CD8-positive, alpha-beta memory T cell (primary cell): ENCODE measurements at regions not wholly inside any gene's neighbourhood (a gene's known extent, or its start where the extent isn't known, plus 50 kb on each side); places are given as distances from the start of the nearest gene placed in this dataset.

Experiments used
- CTCF ChIA-PET: fragments of 350-600 bp; sonication (Branson Sonifier 250); formaldehyde crosslinking; loops from one replicate; lab custom pipeline; 2021; ENCODE audit warnings: antibody characterized with exemption; lab: Charles Lee
- POLR2A ChIA-PET: fragments of 350-600 bp; sonication (Branson Sonifier 250); formaldehyde crosslinking; loops from one replicate; lab custom pipeline; 2021; ENCODE audit warnings: antibody characterized with exemption; lab: Charles Lee
- DNase-seq, 5 donors: peaks; one replicate each; pipeline versions ENCODE4 v3.0.0 to v3.0.0-alpha.2; 2020 to 2022; ENCODE audit warnings: mixed read lengths in 1 of 5
- H3K27ac ChIP-seq: one replicate; pipeline ENCODE4 v1.7.0; 2013; ENCODE audit warnings: low read depth, mild to moderate bottlenecking, low read length, moderate library complexity
- H3K27me3 ChIP-seq: 2 replicates; pipeline ENCODE4 v1.7.0; 2013; ENCODE audit warnings: low read length, mild to moderate bottlenecking; ENCODE audit not compliant: insufficient read depth, poor library complexity, severe bottlenecking
- H3K36me3 ChIP-seq: 2 replicates; pipeline ENCODE4 v1.7.0; 2013; ENCODE audit warnings: mild to moderate bottlenecking, low read length, moderate library complexity; ENCODE audit not compliant: insufficient read depth
- H3K4me1 ChIP-seq: 2 replicates; pipeline ENCODE4 v1.7.0; 2013; ENCODE audit warnings: mild to moderate bottlenecking, low read length, moderate library complexity; ENCODE audit not compliant: insufficient read depth
- H3K4me3 ChIP-seq: 2 replicates; pipeline ENCODE4 v1.7.0; 2013; ENCODE audit warnings: mild to moderate bottlenecking, low read length
- H3K9me3 ChIP-seq: 2 replicates; pipeline ENCODE4 v1.7.0; 2013; ENCODE audit warnings: mild to moderate bottlenecking, low read length
- H3K27ac Mint-ChIP-seq, 8 donors: one replicate each; pipeline ENCODE4 v1.8.0; 2020 to 2021; ENCODE audit warnings: mixed read lengths in 8 of 8, mild to moderate bottlenecking in 6 of 8, inconsistent platforms in 3 of 8, moderate library complexity in 3 of 8
- H3K27me3 Mint-ChIP-seq, 2 donors: one replicate each; pipeline ENCODE4 v1.8.0; 2020 to 2021; ENCODE audit warnings: mixed read lengths in 2 of 2, mild to moderate bottlenecking in 1 of 2, moderate library complexity in 1 of 2
- H3K36me3 Mint-ChIP-seq, 3 donors: one replicate each; pipeline ENCODE4 v1.8.0; 2020 to 2021; ENCODE audit warnings: mixed read lengths in 3 of 3, inconsistent platforms in 1 of 3, mild to moderate bottlenecking in 1 of 3
- H3K4me1 Mint-ChIP-seq, 3 donors: one replicate each; pipeline ENCODE4 v1.8.0; 2020 to 2021; ENCODE audit warnings: mixed read lengths in 3 of 3, inconsistent platforms in 1 of 3, mild to moderate bottlenecking in 1 of 3
- H3K4me3 Mint-ChIP-seq, 7 donors: one replicate each; pipeline ENCODE4 v1.8.0; 2020 to 2021; ENCODE audit warnings: mixed read lengths in 7 of 7, mild to moderate bottlenecking in 6 of 7, moderate library complexity in 4 of 7, inconsistent platforms in 2 of 7
- H3K9me3 Mint-ChIP-seq, 5 donors: one replicate each; pipeline ENCODE4 v1.8.0; 2020 to 2022; ENCODE audit warnings: mixed read lengths in 5 of 5, mild to moderate bottlenecking in 3 of 5, moderate library complexity in 2 of 5, inconsistent platforms in 1 of 5

GRCh38 chr13:97648171-97648880 lies 214.4 kb downstream of the RAP2A start:
- no peaks in the 10 kb centered on the region for H3K27me3 ChIP-seq
- peaks cover 0 to 5% of the 10 kb centered on the region in 2 donors for H3K27me3 Mint-ChIP-seq
- no peaks in the 10 kb centered on the region for H3K36me3 Mint-ChIP-seq
- CTCF ChIA-PET = no interaction called here
- H3K4me3 ChIP-seq = no peak overlapping the region
- H3K4me1 ChIP-seq = no peaks in the 10 kb centered on the region
- H3K4me3 Mint-ChIP-seq = no peak overlapping the region
- POLR2A ChIA-PET = no interaction called here
- no peaks in the 10 kb centered on the region for H3K9me3 Mint-ChIP-seq
- H3K4me1 Mint-ChIP-seq = no peaks in the 10 kb centered on the region
- no peak for DNase-seq
- no peak overlapping the region for H3K27ac ChIP-seq
- no peaks in the 10 kb centered on the region for H3K36me3 ChIP-seq
- H3K9me3 ChIP-seq = no peaks in the 10 kb centered on the region
- no peak overlapping the region for H3K27ac Mint-ChIP-seq

GRCh38 chr13:97648881-97649224 lies 214.9 kb downstream of the RAP2A start:
- no peak for DNase-seq
- no peaks in the 10 kb centered on the region for H3K4me1 ChIP-seq
- H3K4me3 ChIP-seq = no peak overlapping the region
- Mint-ChIP-seq H3K27me3 (peaks cover 0 to 6% of the 10 kb centered on the region in 2 donors), H3K36me3 (no peaks in the 10 kb centered on the region), H3K4me1 (no peaks in the 10 kb centered on the region), H3K4me3 (no peak overlapping the region), H3K9me3 (no peaks in the 10 kb centered on the region), H3K27ac (no peak overlapping the region)
- no peaks in the 10 kb centered on the region for H3K36me3 ChIP-seq
- no peaks in the 10 kb centered on the region for H3K9me3 ChIP-seq
- H3K27ac ChIP-seq = no peak overlapping the region
- no peaks in the 10 kb centered on the region for H3K27me3 ChIP-seq
- ChIA-PET POLR2A (no interaction called here), CTCF (no interaction called here)

DNA sequence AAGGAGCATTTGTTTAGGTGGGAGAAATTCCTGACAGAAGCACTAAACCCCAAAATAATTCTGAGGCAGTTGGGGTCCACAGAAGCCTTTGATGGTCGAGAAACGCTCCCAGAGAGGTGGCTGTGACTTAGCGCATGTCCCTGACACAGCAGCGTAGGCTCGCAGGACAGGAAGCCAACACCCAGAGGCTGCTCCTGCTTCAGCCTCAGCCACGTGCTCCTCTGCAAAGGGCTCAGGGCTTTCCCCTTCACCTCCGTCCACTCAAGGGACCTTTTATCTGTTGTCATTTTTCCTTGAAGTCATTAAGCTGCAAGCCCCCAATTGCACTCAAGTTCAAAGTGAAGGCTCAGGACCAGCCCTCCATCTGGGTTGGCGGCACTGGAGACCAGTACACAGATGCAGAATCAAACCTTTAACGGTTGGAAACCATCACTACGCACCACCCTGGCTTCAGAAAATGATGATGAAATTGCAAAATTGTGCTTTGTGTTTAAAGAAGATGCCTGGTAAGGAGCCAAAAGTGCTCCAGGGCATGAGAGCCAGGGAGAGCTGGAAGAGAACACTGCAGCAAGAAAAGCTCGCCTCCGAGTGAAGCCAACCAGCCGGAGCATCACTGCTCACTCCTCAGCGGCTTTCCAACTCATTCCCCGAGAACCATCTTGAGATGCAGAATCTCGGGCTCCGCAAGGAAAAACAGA lies 219.6 kb downstream of the RAP2A start:
- H3K27me3 ChIP-seq = no peaks in the 10 kb centered on the region
- no peak overlapping the region for H3K27ac ChIP-seq
- H3K36me3 Mint-ChIP-seq = no peaks in the 10 kb centered on the region
- DNase-seq = no peak
- peaks cover 7 to 16% of the 10 kb centered on the region in 2 donors for H3K27me3 Mint-ChIP-seq
- H3K9me3 Mint-ChIP-seq = no peaks in the 10 kb centered on the region
- H3K4me1 ChIP-seq = no peaks in the 10 kb centered on the region
- H3K4me3 Mint-ChIP-seq = no peak overlapping the region
- POLR2A ChIA-PET = no interaction called here
- no peaks in the 10 kb centered on the region for H3K9me3 ChIP-seq
- H3K27ac Mint-ChIP-seq = no peak overlapping the region
- H3K4me3 ChIP-seq = no peak overlapping the region
- H3K36me3 ChIP-seq = no peaks in the 10 kb centered on the region
- CTCF ChIA-PET = no interaction called here
- no peaks in the 10 kb centered on the region for H3K4me1 Mint-ChIP-seq

- POLR2A ChIA-PET = no interaction called here
- no peaks in the 10 kb centered on the region for H3K4me1 Mint-ChIP-seq
- no peak overlapping the region for H3K27ac ChIP-seq
These were observed 220.3 kb downstream of the RAP2A start for GRCh38 chr13:97654236-97654635.

DNA sequence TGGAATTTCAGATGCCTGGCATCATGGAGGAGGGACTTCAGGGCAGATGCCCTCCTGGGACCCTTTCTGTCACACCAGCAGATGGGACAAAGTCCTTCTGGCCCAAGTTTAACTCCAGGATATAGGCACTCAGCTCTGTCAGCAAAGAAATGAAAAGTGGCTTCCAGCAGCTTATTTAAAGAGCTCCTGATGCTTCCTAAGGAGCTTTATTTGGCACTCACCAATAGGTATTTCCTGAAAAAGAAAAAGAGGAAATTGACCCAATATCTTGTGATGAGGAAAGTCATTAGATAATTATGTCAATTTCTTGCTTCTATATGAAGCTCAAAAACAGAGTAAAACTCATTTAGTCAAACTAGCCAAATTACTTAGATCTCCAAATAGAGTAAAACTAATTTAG lies 224.6 kb downstream of the RAP2A start:
- POLR2A ChIA-PET = no interaction called here
- Mint-ChIP-seq H3K27me3 (peaks cover 8 to 37% of the 10 kb centered on the region in 2 donors), H3K4me1 (no peaks in the 10 kb centered on the region), H3K9me3 (no peaks in the 10 kb centered on the region), H3K27ac (no peak overlapping the region), H3K36me3 (no peaks in the 10 kb centered on the region), H3K4me3 (no peak overlapping the region)
- H3K27ac ChIP-seq = no peak overlapping the region
- CTCF ChIA-PET = no interaction called here
- no peaks in the 10 kb centered on the region for H3K27me3 ChIP-seq
- no peaks in the 10 kb centered on the region for H3K4me1 ChIP-seq
- no peaks in the 10 kb centered on the region for H3K36me3 ChIP-seq
- no peak for DNase-seq
- no peaks in the 10 kb centered on the region for H3K9me3 ChIP-seq
- H3K4me3 ChIP-seq = no peak overlapping the region

More at GRCh38 chr13:97654236-97654635, 220.3 kb downstream of the RAP2A start:
- Histone ChIP-seq H3K36me3 (no peaks in the 10 kb centered on the region), H3K9me3 (no peaks in the 10 kb centered on the region), H3K4me3 (no peak overlapping the region), H3K27me3 (no peaks in the 10 kb centered on the region), H3K4me1 (no peaks in the 10 kb centered on the region)
- CTCF ChIA-PET = no interaction called here
- Mint-ChIP-seq H3K9me3 (no peaks in the 10 kb centered on the region), H3K27ac (no peak overlapping the region), H3K36me3 (no peaks in the 10 kb centered on the region), H3K27me3 (peaks cover 7 to 16% of the 10 kb centered on the region in 2 donors), H3K4me3 (no peak overlapping the region)
- DNase-seq = no peak

GRCh38 chr13:97659602-97660001 lies 225.6 kb downstream of the RAP2A start:
- Mint-ChIP-seq H3K27me3 (peaks cover 9 to 34% of the 10 kb centered on the region in 2 donors), H3K27ac (no peak overlapping the region), H3K4me3 (no peak overlapping the region), H3K9me3 (no peaks in the 10 kb centered on the region), H3K36me3 (no peaks in the 10 kb centered on the region), H3K4me1 (no peaks in the 10 kb centered on the region)
- ChIA-PET POLR2A (no interaction called here), CTCF (no interaction called here)
- Histone ChIP-seq H3K27ac (no peak overlapping the region), H3K36me3 (no peaks in the 10 kb centered on the region), H3K9me3 (no peaks in the 10 kb centered on the region), H3K4me1 (no peaks in the 10 kb centered on the region), H3K27me3 (no peaks in the 10 kb centered on the region), H3K4me3 (no peak overlapping the region)
- DNase-seq = no peak

DNA sequence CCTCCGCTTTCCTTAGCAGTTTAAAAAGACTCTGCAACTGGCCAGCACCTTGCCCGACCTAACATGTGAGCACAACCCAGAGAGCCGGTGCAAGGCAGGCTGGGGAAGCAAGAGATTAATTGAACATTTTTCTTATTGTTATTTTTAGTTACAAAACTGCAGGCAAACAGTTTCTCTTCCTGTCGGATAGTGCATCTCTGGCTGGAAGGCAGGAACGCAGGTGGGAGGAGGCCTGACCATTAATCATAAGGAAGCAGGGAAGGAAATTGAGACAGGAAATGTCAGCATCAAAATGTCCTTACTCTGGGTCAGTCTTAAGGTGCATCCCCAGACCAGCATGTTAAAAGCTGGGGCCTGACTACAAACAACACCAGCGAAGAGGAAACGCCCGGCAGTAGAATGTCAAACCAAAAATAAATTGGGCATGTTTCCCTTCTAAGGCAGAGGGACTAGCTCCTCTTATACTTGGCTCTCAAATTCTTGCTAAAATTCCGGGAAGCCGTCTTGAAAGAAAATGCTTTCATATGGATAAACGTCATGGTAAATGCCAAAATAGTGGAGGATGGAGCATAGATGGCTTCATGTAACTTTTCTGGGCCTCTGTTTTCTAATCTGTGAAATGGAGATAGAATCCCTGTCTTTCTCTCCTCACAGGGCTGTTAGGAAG lies 226.8 kb downstream of the RAP2A start:
- Mint-ChIP-seq H3K36me3 (no peaks in the 10 kb centered on the region), H3K9me3 (no peaks in the 10 kb centered on the region), H3K27ac (peak overlapping the region in 1 of 8 donors; percentile 49), H3K27me3 (peaks cover 9 to 33% of the 10 kb centered on the region in 2 donors), H3K4me1 (no peaks in the 10 kb centered on the region), H3K4me3 (no peak overlapping the region)
- no peak for DNase-seq
- no peaks in the 10 kb centered on the region for H3K36me3 ChIP-seq
- ChIA-PET POLR2A (no interaction called here), CTCF (no interaction called here)
- H3K27ac ChIP-seq = no peak overlapping the region
- no peaks in the 10 kb centered on the region for H3K4me1 ChIP-seq
- H3K27me3 ChIP-seq = no peaks in the 10 kb centered on the region
- H3K9me3 ChIP-seq = no peaks in the 10 kb centered on the region
- H3K4me3 ChIP-seq = no peak overlapping the region

DNA sequence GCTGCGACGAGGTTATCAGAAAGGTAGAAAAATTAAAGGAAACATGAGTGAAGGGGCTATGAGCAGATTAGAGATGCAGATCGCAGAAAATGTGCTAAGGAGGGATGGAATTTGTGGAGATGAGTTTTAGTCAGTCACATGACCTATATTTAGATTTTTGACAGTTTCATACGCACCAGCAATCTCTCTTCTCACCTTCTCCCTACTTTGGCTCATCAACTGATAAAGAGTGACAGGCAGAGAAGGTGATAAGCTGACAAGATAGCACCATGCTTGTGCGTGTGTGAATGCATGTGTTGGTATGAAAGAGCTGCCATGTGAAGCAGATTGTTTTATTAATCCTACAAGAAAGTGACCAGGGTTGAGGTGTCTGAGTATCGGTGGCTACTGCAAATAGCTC lies 252.6 kb downstream of the RAP2A start:
- Histone ChIP-seq H3K36me3 (no peaks in the 10 kb centered on the region), H3K4me3 (no peak overlapping the region), H3K27me3 (no peaks in the 10 kb centered on the region), H3K4me1 (no peaks in the 10 kb centered on the region), H3K9me3 (no peaks in the 10 kb centered on the region), H3K27ac (no peak overlapping the region)
- peaks cover 0 to 7% (median 4%) of the 10 kb centered on the region in 5 donors for H3K9me3 Mint-ChIP-seq
- H3K27ac Mint-ChIP-seq = no peak overlapping the region
- no peak overlapping the region for H3K4me3 Mint-ChIP-seq
- H3K27me3 Mint-ChIP-seq = peaks cover 2 to 9% of the 10 kb centered on the region in 2 donors
- no peaks in the 10 kb centered on the region for H3K4me1 Mint-ChIP-seq
- ChIA-PET POLR2A (no interaction called here), CTCF (no interaction called here)
- H3K36me3 Mint-ChIP-seq = peaks cover 0 to 7% (median 0%) of the 10 kb centered on the region in 3 donors
- no peak for DNase-seq
